DMS53 (cell line): ENCODE measurements at regions not wholly inside any gene's neighbourhood (a gene's known extent, or its start where the extent isn't known, plus 50 kb on each side); places are given as distances from the start of the nearest gene placed in this dataset.
A peak's percentile ranks its signal among the peaks of the same experiment; 100 is the strongest.

Experiments
- DNase-seq: peaks from one replicate; lab custom pipeline; 2025; lab: John Stamatoyannopoulos, UW

- DNase-seq, result peak; percentile 83
Measured at GRCh38 chr5:172569861-172570558, 71.1 kb upstream of the NEURL1B start.

DNA sequence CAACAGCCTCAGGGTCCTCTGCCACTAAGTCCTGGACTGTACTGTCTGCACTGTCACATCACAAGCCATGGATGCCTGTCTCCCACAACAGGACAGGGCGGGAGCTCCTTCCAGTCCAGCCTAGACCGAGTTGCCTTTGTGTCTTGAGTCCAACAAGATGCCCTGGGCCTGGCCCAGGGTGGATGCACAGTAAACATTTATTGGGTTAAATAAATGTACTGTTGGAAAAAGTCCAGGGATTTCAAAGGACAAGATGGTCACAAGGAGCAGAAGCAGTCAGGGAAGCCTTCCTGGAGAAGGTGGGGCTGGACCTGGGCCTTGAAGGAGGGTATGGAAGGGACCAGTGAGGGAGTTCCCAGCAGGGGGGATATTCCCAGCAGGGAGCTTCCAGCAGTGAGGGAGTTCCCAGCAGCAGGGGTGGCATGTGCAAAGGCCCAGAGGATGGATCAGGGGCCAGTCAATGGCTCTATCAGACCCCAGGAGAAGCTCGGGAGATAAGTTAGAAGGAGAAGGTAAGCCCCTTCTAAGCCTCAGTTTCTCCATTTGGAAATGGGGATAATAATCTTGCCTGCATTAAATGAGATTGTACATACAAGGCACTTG lies 72.7 kb upstream of the NEURL1B start:
- no peak for DNase-seq

- no peak for DNase-seq
Measured at GRCh38 chr5:172567843-172568242, 73.2 kb upstream of the NEURL1B start.

- no peak for DNase-seq
Measured at GRCh38 chr5:172567294-172567693, 73.8 kb upstream of the NEURL1B start.

DNA sequence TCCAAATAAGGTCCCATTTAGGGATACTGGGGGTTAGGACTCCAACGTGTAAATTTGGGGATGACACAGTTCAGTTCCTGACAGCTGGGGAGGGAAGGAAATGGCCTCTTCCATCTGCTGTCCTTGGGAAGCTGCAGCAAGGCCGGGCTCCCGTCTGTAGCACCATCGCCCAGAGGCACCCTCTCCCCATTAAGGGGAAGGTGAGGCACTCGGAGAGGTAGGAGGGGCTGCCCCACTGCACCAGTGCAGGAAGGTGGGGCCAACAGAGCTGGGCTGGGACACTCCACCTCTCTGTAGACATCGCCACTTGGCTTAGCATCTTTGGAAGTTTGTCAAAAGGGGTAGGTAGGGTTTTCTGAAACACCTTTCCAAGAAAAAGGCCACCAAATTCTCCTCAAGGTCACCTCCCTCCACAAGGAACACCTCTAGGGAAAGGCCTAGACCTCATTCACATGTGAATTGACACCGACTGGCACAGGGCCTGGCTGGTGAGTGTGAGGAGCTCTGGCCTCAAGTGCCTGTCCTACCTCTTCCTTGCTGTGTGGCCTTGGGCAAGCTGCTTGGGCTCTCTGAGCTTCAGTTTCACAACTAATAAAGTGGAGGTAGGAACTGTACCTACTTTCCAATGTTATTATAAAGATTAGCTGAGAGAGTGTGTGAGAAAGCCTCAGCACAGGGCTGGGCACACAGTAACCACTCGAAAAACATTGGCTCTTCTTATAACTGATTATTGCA lies 75.0 kb upstream of the NEURL1B start:
- DNase-seq, result no peak

DNA sequence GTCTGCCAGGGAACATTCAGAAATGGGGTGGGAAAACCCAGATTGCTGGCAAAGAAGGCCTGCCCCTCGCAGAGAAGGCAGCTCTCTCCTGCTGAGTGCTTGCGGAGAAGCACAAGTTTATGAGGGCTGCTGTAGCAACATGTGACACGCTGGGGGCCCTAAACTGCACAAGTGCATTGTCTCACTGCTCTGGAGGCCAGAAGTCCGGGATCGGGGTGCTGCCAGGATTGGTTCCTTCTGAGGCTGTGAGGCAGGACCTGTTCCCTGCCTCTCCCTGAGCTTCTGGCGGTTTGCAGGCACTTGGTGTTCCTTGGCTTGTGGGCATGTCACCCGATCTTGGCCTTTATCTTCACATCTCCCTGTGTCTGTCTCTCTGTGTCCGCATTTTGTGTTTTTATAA lies 75.6 kb upstream of the NEURL1B start:
- peak; percentile 55 for DNase-seq

DNA sequence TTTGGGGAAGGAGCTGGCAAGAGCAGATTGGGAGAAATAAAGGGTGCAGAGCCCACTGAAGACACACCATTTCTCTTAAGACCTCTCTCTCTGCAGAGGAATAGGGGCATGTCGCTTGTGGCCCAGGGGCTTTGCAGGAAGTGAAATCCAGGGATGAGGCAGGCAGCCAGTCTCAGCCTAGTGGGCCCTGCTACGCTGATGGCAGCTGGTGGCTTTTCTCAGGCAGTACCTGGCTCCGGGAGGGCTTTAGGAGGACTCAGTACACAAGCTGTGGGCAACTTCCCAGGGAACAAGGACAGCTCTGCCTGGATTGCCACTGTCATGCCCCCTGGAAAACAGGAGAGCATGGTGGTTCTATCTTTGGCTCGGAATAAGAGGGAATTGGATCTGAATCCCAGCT lies 76.2 kb upstream of the NEURL1B start:
- peak; percentile 74 for DNase-seq

GRCh38 chr5:172564188-172564587 lies 76.9 kb upstream of the NEURL1B start:
- DNase-seq, result peak; percentile 99

GRCh38 chr5:172562443-172562842 lies 78.6 kb upstream of the NEURL1B start:
- DNase-seq, result no peak

GRCh38 chr5:172561151-172561550 lies 79.9 kb upstream of the NEURL1B start:
- no peak for DNase-seq

DNA sequence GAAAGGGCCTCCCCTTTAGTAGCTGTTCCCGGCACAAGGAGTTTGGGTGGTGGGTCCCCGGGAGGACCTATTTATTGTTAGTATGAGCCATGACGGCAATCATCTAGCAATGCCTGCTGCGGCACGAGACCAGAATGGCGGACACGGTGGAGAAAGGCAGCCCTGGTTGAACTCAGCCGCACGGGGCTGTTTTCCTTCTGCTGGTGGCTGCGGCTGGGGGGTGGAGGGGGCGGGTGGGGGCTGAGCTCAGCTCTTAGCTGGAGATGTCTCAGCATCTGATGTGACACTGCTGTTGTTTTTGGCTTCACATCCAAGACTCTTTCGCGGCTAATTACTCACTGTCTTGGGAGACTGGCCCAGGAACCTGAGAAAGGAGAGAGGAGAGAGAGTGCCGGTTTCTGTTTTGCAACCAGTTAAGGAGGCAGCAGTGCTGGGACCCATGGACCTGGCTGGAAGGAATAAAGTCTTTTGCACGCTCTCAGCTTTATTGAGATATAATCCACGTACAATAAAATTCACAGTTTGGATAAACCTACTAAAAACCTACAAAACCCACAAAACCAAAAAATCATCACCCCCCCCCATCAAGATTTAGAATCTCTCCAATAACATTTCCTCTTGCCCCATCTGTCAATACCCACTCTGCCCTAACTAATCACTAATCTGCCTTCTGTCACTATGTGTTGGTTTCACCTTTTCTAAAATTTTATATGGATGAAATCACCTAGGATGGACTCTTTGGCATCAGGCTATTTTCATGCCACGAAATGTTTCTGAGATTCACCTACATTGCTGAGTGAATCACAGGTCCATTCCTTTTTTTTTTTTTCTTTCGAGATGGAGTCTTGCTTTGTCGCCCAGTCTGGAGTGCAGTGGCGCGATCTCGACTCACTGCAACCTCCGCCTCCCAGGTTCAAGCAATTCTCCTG lies 81.8 kb upstream of the NEURL1B start:
- DNase-seq, result no peak

GRCh38 chr5:172558076-172558976 lies 82.7 kb upstream of the NEURL1B start:
- DNase-seq, result no peak

DNA sequence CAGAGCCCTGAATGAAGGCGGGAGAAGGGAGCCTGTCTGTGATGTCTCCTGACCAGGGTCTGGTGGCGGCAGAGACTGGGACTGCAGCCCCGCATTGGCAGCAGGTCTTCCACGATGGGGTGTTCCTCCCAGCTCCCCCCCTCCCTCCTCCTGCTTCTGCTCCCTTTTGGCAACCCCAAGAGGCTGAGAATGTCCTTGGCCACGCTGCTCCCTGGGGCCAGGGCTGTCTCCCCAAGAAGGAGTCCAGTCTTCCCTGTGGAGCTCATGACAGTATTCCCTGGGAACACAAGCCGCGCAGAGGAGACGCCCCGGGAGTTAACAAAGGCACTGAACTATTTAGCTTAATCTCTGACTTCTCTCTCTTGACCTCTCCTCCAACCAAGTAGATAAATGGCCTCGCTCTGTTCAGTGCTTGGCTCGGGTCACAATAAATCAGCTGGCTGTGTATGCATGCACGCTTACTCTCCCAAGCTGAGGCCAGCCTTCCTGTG lies 84.0 kb upstream of the NEURL1B start:
- DNase-seq, result no peak

DNA sequence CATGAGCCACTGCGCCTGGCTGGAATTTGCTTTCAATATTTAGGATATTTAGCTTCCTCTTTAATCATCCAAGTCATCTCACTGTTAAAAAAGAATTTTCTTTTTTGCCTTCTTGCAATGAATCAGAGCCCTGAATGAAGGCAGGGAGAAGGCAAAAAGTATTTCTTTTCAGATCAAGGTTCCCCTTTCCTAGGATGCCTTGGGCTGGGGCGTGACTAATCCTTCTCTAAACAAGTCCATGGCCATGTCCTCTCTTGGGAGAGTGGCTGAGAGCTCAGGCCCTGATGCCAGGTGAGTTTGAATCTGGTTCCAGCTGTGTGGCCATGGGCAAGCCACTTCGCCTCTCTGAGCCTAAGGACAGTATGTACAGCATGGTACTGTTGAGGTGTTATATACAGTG lies 84.8 kb upstream of the NEURL1B start:
- DNase-seq, result peak; percentile 51

GRCh38 chr5:172554562-172554961 lies 86.5 kb upstream of the NEURL1B start:
- no peak for DNase-seq

DNA sequence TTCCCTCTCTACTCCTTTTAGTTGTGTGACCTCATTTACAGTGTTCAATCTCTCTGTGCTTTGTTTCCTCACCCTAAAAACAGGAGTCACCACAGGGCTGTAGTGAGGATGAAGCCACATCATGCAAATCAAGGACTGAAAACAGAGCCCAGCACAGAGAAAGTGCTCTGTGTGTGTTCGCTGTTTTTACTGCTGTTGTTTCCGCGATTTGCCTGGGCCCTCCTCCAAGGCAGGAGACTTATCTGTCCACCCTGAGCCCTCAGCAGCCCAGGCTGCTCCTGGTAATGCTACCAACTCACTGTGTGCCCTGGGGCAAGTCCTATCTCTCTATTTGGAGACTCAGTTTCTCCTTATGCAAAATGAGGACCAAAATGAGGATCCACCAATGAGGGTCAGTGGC lies 87.2 kb upstream of the NEURL1B start:
- no peak for DNase-seq

DNA sequence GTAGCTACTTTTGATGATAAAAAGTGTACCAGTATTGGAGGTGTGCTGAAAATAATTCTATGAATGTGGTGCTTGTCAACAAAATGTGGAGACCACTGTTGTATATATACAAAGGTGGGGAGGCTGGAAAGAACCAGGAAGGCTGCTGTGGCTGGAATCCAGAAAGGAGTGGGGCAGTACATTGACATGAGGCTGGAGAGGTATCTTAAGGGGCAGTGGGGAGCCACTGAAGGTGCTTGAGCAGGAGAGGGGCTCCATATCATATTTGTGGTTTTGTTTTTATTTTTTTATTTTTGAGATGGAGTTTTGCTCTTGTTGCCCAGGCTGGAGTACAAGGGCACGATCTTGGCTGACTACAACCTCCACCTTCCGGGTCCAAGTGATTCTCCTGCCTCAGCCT lies 87.9 kb upstream of the NEURL1B start:
- DNase-seq, result no peak

DNA sequence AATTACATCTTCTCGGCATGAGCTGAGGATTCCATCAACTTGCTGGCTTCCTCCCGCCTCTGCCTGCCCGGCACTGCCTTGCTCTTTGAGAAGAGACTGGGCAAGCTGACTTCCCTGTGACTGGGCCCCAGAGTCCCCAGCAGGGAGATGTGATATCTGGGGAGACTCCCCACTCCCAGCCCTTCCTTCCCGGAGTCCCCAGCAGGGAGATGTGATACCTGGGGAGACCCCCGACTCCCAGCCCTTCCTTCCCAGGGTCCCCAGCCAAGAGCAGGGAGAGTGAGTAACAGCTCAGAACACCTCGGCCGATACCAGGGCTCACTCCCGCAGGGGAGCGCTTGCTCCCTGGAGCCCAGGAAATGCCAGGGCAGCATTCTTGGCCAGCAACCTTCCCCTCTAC lies 90.1 kb upstream of the NEURL1B start:
- no peak for DNase-seq

GRCh38 chr5:172550096-172550765 lies 90.8 kb upstream of the NEURL1B start:
- no peak for DNase-seq

DNA sequence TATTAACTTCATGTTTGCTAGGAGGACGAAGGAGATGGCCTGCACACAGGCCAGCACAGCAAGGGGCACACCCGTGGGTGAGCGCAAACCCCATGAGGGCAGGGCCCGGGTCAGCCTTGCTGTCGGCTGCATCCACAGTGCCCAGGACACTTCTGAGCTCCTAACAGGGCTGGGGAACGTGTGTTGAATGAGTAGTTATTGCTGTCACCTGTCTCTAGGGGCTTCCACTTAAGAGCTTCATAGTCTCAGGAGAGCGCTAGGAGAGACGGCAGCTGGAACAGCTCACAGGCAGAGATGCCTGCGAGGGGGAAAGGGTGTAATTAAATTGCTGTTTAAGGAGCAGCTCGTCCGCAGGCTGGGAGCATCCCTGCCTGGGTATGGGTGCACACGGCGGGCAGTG lies 91.4 kb upstream of the NEURL1B start:
- no peak for DNase-seq
